GM19035 (cell line): ENCODE measurements at regions not wholly inside any gene's neighbourhood (a gene's known extent, or its start where the extent isn't known, plus 50 kb on each side); places are given as distances from the start of the nearest gene placed in this dataset.
"Not testable (repeated sequence)": the region's sequence is repeated elsewhere in the genome, so short reads cannot be mapped to it uniquely, and the experiment has no call there.

Experiments
- ATAC-seq: cut with Tn5 transposase; IDR thresholded peaks from one replicate; pipeline ENCODE4 v1.9.1; 2021; ENCODE audit not compliant: unreplicated experiment

DNA sequence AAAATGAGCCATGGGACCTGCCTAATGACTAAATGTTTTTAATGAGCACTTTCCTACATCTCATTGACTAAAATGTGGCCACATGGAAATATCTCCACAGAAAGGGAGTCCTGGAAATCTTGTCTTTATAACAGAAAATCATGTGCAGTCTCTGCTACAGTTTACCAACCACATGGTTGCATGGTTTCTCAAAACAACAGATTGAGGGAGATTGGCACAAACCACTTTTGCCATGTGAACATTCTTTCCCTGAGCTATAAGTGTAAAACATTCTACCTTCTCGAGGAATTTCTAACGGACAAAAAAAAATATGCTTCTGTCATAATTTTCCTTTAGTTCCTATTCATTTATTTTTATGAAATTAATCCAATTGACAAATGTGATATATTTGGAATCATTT lies 218.9 kb upstream of the SLITRK5 start:
- no peak for ATAC-seq

DNA sequence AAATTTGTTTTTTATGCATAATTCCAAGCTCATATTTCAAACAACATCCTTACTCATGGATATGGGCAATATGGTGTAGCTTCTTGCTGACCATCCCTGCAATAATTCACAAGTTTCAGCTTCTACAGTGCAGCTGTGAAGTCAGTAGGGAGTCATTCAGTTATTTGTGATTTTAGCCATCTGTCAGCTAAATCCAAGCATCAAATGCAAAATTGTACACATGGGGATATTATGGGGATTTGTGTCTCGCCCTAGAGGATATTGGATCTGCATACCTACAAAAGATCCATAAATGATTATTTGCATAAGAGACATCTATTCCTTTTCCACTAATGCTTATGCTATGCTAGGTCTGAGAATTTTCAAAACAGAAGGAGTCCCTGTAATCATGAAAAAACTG lies 217.9 kb upstream of the SLITRK5 start:
- ATAC-seq: no peak

DNA sequence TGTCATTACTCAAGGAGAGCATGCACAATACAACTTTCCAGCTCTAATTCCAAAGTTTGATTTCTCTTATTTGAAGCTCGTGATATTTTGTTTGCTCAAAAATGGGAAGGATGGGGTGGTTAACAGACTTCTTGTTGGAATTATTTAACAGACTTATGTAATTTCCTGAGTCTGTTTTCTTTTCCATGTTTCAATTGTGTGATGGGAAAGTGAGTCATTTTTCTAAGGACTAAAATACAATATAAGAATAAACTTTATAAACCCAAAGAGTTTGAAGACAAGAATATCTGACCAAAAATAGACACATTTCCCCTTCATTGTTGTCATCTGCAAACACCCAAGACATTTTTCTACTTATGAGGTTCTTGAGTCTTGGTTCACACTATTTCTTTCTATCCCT lies 211.8 kb upstream of the SLITRK5 start:
- ATAC-seq: no peak

DNA sequence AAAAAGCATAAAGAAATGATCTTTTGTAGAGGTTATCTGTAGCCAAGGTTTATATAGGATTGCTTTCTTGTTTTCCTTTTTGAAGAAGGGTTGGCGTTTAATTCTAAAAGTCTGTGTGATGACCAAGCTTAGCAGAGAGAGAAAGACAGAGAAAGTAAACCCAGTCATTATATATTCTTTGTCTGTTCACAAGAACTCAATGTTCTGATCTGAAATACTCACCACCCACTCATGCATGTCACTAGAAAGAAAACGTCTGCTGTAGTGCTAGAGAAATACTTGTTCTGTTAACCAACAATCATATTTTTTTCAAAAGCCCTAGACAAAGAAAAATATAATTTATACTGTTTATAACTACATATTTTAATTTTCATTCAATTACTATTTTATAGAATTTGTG lies 173.7 kb upstream of the SLITRK5 start:
- no peak for ATAC-seq

DNA sequence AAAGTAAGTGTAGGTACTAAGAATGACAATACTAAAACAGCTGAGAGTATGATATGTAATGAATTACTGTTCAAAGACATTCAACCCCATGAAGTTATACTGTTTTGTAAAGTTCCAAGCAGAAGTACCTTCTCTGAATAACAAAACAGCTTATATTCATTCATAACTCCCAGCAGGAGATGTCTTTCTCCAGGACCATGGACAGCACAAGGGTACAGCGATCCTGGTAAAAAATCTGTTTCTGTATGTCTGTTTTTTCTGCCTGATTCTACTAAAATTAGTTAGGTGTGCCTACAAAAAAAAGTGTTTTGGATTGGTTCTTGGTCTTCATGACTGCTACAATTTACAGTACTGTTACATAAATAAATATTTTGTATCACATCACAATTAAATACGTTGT lies 172.5 kb upstream of the SLITRK5 start:
- no peak for ATAC-seq

DNA sequence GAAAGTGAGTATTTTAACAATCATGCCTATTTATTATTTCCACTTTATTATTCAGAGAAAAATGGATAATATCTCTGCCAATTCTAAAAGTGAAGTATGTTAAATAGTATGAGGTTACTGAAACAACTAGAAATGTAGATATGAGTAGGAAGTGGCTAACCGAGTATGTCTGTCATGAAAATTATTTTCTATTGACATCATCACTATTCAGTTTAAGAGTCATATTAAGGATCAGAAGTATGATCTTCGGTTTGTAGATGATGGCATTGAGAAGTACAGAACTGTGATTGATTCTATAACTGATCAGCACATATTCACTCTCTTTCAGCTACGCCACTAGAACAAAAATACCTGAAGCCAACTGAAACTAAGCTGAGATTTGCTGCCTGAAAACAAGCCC lies 146.4 kb upstream of the SLITRK5 start:
- no peak for ATAC-seq

DNA sequence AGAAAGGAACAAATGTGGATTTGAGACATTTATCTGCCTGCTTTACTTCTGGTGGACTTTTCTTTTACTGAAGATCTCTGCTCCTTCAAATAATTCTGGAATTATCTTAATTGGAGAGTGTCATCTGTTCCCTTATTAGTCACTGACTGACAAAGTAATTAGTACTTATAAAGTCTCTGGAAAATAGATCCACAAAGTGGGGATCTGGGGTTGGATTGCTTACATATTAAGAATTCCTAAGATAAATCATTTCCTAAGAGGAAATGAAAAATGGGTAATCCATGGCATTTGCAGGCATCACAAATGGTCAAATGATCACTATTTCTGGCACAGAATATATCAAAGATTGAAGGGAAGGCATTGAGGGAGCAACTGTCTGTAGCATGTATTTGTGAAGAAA lies 137.4 kb upstream of the SLITRK5 start:
- no peak for ATAC-seq

DNA sequence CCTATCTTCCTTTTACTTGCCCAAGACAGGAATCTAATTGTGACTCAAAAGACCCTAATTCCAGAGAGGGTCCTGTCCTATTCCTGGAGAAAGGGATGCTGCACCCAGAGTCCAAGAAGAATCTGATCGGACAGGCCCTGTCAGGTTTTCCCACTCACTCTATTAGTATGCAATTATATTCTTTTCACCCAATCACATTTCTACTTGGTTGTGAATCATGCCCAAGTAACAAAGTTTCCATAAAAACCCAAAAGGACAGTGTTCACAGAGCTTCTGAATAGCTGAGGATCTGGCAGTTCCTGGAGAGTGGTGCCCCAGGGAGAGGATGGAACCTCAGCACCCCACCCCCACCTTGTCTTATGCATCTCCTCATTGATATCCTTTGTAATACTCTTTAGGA lies 135.3 kb upstream of the SLITRK5 start:
- no peak for ATAC-seq

DNA sequence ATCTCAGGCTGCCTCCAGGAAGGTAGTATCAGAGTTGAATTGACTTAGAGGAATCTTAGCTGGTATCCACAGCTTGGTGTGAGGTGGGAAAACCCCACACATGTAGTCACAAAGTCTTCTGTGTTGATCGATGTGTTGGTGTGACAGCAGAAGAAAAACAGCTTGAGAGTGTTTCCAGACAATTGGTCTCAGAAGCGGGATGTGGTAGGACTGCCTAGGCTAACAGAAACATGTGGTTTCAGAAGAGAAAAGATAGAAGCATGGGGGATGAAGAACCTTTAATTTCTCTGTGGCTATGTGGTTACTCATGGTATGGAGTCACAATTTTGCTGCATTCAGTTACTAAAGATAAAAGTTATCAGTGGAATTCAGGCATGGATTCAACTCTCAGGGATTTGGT lies 134.7 kb upstream of the SLITRK5 start:
- ATAC-seq: peak; percentile 48

DNA sequence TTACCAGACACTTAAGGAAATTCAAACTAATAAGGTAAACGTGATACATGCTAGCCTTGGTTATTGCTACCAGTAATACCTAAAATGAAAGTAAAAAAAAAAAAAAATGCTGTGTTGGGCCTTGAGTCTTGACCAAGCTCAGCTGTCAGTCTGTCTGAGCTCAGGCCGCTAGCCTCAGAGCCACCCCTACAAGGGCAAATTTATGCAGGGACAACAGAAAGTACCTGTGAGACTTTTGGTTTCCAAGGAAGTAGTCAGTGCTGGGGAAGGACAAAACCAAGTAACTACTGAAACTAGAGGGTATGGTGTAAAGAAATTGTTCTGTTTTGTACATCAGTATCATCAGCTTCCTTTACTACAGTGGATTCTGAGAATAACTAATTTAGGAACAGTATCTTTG lies 134.3 kb upstream of the SLITRK5 start:
- ATAC-seq: peak; percentile 74

DNA sequence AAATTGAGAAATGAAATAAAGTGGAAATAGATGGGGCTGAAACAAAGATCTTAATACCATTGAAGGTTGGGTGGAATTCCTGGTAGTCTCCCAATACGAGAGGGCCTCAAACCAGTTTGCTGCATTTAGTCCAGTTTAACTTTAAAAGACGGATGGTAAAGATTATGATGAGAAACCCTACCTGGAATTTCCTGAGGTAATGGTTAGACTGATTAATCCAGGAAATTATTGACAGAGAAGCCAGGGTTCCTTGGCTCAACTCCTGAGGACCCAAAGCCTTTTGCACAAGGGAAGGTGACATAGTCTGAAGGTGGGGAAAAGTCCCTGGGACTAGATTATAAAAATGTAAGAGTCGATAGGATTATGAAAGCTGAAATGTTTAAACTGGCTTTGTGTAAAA lies 133.2 kb upstream of the SLITRK5 start:
- ATAC-seq: no peak

DNA sequence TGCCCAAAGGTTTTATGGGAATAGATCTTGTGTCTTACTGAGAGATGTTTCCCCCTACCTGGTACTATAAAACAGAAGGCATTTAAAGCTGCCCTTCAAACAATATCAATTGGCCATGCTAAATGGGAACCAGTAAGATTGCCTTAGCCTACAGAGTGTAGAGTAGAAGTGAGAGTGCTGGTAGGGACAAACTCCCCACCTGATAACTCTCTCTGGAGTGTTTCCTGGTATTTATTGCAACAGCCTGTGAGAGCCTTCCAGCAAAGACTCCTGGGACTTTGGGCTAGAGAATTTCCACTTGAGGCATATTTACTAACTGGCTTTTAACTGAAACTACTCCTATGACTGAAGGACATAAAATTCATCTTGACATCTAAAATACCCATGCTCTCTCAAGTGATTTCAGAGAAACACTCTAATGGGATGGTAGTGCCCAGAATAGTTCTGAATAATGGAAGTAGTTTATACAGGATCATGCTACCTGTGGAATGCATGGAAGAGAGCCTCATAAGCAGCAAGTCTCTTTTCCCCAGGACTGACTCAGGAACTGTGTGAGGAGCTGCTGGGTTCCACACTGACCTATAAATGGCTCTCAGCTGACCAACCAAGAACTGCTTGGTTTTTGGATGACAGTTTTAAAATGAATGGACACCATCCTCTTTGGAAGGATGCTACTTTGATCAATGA lies 132.7 kb upstream of the SLITRK5 start:
- no peak for ATAC-seq

DNA sequence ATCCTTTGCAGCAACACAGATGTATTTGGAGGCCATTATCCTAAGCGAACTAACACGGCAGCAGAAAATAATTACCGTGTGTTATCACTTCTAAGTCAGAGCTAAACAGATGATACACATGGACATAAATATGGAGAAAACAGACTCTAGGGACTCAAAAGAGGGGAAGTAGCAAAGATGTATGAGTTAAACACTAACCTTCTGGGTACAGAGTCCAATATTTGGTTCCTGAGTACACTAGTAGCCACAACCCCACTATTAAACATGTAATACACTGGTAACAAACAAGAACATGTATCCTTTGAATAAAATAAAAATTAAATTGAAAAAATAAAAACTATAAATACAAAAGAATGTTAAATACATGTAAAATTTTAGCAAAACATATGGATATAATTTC lies 118.0 kb upstream of the SLITRK5 start:
- ATAC-seq: no peak

DNA sequence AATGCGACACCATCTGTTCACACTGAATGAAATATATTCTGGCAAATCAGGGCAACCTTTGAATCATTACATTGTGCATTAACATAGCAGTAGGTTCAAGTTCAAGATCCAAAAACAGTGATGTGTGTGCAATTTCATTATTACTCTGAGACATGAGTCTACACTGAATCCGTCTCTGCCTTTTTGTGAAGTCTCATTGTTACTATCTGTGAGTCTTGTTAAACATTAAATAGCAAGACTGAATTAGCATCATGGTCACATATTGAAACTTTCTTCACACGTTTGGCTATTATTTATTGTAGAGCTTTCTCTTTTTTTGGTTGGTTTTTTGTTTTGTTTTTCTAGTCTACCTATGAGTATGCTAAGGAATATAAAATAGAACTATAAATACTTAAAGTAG lies 117.1 kb upstream of the SLITRK5 start:
- ATAC-seq: no peak

DNA sequence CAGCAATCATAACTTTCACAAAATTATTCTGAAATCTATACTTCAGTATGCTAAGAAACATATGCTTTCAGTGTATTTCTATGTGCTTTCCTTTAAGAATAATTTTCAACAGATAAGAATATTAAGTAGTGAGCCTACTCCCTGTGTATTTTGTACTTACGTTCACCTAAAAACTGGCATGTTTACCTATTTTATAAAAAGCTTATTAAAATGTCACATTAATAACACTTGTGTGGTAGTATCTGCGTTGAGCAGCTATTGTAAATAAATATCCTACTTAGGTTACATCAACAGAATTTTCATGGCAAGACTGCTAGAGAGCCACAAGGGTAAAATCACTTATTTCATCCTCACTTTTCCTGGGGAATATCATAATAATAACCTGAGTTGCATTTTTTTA lies 113.4 kb upstream of the SLITRK5 start:
- ATAC-seq: no peak

DNA sequence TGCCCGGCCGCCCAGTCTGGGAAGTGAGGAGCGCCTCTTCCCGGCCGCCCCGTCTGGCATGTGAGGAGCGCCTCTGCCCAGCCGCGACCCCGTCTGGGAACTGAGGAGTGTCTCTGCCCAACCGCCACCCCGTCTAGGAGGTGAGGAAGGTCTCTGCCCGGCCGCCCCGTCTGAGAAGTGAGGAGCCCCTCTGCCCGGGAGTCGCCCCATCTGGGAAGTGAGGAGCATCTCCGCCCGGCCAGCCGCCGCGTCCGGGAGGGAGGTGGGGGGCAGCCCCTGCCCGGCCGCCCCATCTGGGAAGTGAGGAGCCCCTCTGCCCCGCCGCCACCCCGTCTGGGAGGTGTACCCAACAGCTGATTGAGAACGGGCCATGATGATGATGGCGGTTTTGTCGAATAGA lies 109.6 kb upstream of the SLITRK5 start:
- ATAC-seq: not testable (repeated sequence)

DNA sequence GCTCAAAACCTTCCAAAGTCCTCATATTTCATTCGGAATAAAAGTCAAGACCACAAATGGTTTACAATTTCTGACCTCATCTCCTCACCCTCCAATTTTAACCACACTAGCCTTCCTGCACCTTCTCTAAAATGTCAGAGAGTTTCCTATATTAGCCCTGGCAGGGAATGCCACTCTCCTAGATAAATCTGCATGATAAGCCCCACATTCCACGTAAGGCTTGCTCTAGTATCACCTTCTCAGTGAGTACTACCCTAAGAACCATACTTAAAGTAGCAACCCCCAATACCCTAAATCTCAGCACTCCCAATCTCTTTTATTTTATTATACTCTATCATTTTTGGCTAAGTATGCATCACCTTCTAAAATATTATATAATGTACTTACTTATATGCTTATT lies 100.5 kb upstream of the SLITRK5 start:
- no peak for ATAC-seq

DNA sequence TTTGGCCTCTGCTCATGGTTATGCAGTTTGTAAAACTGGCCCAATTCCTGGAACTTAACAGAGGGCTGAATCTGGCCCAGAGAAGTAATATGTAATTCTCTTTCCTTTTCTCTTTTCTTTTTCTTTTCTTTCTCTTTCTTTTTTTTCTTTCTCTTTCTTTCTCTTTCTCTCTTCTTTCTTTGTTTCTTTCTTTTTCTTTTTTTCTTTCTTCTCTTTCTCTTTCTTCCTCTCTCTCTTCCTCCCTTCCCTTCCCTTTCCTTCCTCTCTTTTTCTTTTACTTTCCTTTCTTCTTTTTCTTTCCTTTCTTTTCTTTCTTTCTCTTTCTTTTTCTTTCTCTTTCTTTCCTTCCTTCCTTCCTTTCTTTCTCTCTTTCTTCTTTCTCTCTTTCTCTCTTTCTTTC lies 88.8 kb upstream of the SLITRK5 start:
- ATAC-seq: no peak

DNA sequence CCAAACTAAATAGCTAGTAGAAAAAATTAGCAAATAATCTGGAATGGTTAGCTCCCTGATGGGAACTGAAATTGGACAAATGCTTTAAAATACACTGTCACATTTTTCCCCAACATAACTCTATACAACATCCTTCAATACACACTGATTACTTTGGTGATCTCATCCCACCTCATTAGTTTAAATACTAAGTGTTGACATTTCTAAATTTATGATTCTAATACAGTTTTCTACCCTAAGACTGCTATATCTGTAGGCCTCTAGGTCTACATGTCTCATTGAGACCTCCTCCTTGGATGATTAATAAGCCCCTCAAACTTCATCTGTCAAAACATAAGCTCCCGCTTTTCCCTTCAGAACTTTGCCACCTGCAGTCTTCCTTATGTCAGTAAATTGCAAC lies 80.7 kb upstream of the SLITRK5 start:
- no peak for ATAC-seq

DNA sequence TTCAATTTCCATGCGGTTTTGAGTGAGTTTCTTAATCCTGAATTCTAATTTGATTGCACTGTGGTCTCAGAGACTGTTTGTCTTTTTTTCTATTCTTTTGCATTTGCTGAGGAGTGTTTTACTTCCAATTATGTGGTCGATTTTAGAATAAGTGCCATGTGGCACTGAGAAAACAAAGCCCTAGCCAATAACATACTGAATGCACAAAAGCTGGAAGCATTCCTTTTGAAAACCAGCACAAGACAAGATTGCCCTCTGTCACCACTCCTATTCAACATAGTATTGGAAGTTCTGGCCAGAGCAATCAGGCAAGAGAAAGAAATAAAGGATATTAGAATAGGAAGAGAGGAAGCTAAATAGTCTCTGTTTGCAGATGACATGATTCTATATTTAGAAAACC lies 66.7 kb upstream of the SLITRK5 start:
- ATAC-seq: not testable (repeated sequence)

DNA sequence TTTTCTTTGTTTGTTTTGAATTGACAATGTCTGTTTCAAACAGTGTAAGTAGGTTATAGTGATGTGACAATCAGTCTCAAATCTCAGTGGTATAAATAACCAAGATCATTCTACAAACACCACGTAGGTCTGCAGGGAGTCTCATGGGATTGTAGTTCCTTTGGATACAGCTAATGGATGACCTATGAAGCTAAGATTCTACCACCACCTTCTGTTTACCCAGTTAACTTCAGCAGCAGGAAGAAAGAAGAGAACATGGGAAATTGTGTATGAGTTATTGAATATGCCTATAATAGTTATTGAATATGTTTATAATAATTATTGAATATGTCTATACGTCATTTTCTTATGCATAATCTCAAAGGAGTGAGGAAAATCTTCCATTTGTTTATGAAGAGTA lies 63.9 kb upstream of the SLITRK5 start:
- no peak for ATAC-seq

DNA sequence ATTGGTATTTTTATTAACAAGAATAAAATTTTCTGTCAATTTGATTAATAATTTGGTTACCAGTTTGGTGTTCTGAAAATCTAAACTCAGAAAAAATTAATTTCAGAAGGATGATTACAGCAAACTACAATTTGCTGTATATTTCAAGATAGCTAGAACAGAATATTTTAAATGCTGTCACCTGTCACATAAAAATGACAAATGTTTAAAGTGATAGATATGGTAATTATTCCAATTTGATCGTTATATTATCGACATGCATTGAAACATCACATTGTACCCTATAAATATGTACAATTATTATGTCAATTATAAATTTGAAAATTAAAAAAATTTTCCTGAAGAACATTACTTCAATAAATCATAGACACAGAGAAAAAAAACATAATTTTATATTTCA lies 56.9 kb upstream of the SLITRK5 start:
- ATAC-seq: no peak
